Endothelial cell of umbilical vein (primary cell): ENCODE measurements at regions not wholly inside any gene's neighbourhood (a gene's known extent, or its start where the extent isn't known, plus 50 kb on each side); places are given as distances from the start of the nearest gene placed in this dataset.
A peak's percentile ranks its signal among the peaks of the same experiment; 100 is the strongest.

Source experiments
- BruUV-seq: library from RNA; stranded (reverse); fragments of 400-500 nt; replicated peaks from 2 replicates; lab custom pipeline; 2021; lab: Mats Ljungman, UMichigan
- CTCF ChIA-PET: fragments of 300-600, 350-600 bp; sonication (Branson Sonifier 250); formaldehyde crosslinking; loops from one replicate; lab custom pipeline; 2021; ENCODE audit warnings: antibody characterized with exemption, inconsistent platforms; lab: Charles Lee
- POLR2A ChIA-PET: fragments of 300-600, 350-600 bp; sonication (Branson Sonifier 250); formaldehyde crosslinking; loops from one replicate; lab custom pipeline; 2021; ENCODE audit warnings: antibody characterized with exemption, inconsistent platforms; lab: Charles Lee
- DNase-seq: peaks from one replicate; pipeline ENCODE4 v3.0.0-alpha.2; 2011; ENCODE audit warnings: low read depth, low spot score
- FAIRE-seq: peaks from 2 replicates; lab custom pipeline; 2011; peaks lifted over from hg19 to GRCh38; lab: Jason Lieb, UNC
- H2AFZ ChIP-seq: 2 replicates; pipeline ENCODE4 v1.6.0; 2012; ENCODE audit warnings: low read depth, low read length, control low read depth, inconsistent platforms
- H3K27ac ChIP-seq: 2 replicates; pipeline ENCODE4 v1.5.1; 2011; ENCODE audit warnings: low read depth, mild to moderate bottlenecking, control low read depth, low read length, moderate library complexity; ENCODE audit not compliant: insufficient read depth
- H3K27me3 ChIP-seq, 2 experiments: 2 replicates each; pipeline versions ENCODE4 v1.6.0 to v1.6.1; 2011; ENCODE audit warnings: low read length in 2 of 2, mixed read lengths in 1 of 2; ENCODE audit not compliant: control insufficient read depth in 2 of 2, insufficient read depth in 2 of 2
- H3K36me3 ChIP-seq, 2 experiments: 2 replicates in 1 of 2; 3 replicates in 1 of 2; pipeline ENCODE4 v1.5.1; 2011; ENCODE audit warnings: low read length in 2 of 2, mild to moderate bottlenecking in 1 of 2, moderate library complexity in 1 of 2; ENCODE audit not compliant: control insufficient read depth in 2 of 2, insufficient read depth in 2 of 2; ENCODE audit errors: extremely low read depth in 1 of 2
- H3K4me1 ChIP-seq: 3 replicates; pipeline ENCODE4 v1.5.1; 2011; ENCODE audit warnings: mild to moderate bottlenecking, low read length; ENCODE audit not compliant: control insufficient read depth, insufficient read depth; ENCODE audit errors: extremely low read depth
- H3K4me2 ChIP-seq: 2 replicates; pipeline ENCODE4 v1.6.1; 2011; ENCODE audit warnings: low read length, control low read depth, mixed read lengths; ENCODE audit not compliant: insufficient read depth
- H3K4me3 ChIP-seq, 3 experiments: fragments of 200-600 bp in 1 of 3; sonication (generic), shearing (Covaris generic) in 1 of 3; replicated peaks in 1 of 3; 2 replicates each; pipeline ENCODE4 v1.5.1; 2011 to 2016; ENCODE audit warnings: control low read depth in 3 of 3, low read length in 3 of 3, mild to moderate bottlenecking in 2 of 3, inconsistent platforms in 1 of 3, low read depth in 1 of 3, moderate library complexity in 1 of 3; ENCODE audit not compliant: insufficient read depth in 1 of 3
- H3K79me2 ChIP-seq: 2 replicates; pipeline ENCODE4 v1.6.0; 2012; ENCODE audit warnings: low read length, inconsistent platforms; ENCODE audit not compliant: control insufficient read depth, insufficient read depth
- H3K9ac ChIP-seq: replicated peaks from 2 replicates; pipeline ENCODE3; 2011; ENCODE audit warnings: low read length, control low read depth; ENCODE audit not compliant: insufficient read depth; ENCODE audit errors: extremely low read depth
- H3K9me1 ChIP-seq: replicated peaks from 3 replicates; pipeline ENCODE4 v1.6.0; 2011; ENCODE audit warnings: mild to moderate bottlenecking, low read length; ENCODE audit not compliant: control insufficient read depth, insufficient read depth; ENCODE audit errors: extremely low read depth
- H3K9me3 ChIP-seq: replicated peaks from 2 replicates; pipeline ENCODE4 v1.5.1; 2012; ENCODE audit warnings: low read length, inconsistent platforms; ENCODE audit not compliant: control insufficient read depth, insufficient read depth
- H4K20me1 ChIP-seq: replicated peaks from 2 replicates; pipeline ENCODE3; 2011; ENCODE audit warnings: mild to moderate bottlenecking, low read length; ENCODE audit not compliant: control insufficient read depth, insufficient read depth; ENCODE audit errors: extremely low read depth
- EZH2 ChIP-seq: IDR thresholded peaks from 2 replicates; pipeline ENCODE4 v1.6.1; 2012; ENCODE audit warnings: borderline replicate concordance, low read depth, mild to moderate bottlenecking, moderate library complexity, low read length, inconsistent platforms; ENCODE audit not compliant: severe bottlenecking
- FOS ChIP-seq: IDR thresholded peaks from 2 replicates; pipeline ENCODE4 v1.6.1; 2011; ENCODE audit warnings: mild to moderate bottlenecking, low read length, moderate library complexity, borderline replicate concordance; ENCODE audit not compliant: insufficient read depth
- GATA2 ChIP-seq: IDR thresholded peaks from 2 replicates; pipeline ENCODE4 v1.7.0; 2011; ENCODE audit warnings: low read depth, mild to moderate bottlenecking, moderate library complexity, mixed read lengths, low read length; ENCODE audit not compliant: insufficient read length, insufficient read depth
- JUN ChIP-seq: IDR thresholded peaks from 2 replicates; pipeline ENCODE4 v1.6.1; 2011; ENCODE audit warnings: borderline replicate concordance, low read depth; ENCODE audit not compliant: insufficient read length, insufficient read depth
- MYC ChIP-seq: IDR thresholded peaks from one replicate; pipeline ENCODE4 v1.6.1; 2011; ENCODE audit warnings: mild to moderate bottlenecking, low read depth, low read length
- POLR2A ChIP-seq: IDR thresholded peaks from 2 replicates; pipeline ENCODE4 v1.6.1; 2012; ENCODE audit warnings: low read depth, mild to moderate bottlenecking, control low read depth, low read length
- POLR2AphosphoS5 ChIP-seq: IDR thresholded peaks from 2 replicates; pipeline ENCODE4 v1.6.1; 2012; ENCODE audit warnings: low read depth, mild to moderate bottlenecking, control low read depth, low read length, moderate library complexity; ENCODE audit not compliant: insufficient read depth
- dilution Hi-C: fragments of 300-500 bp; cut with MboI; formaldehyde crosslinking; loops from one replicate; pipeline ENCODE4 v1.15.0; 2019; ENCODE audit warnings: low sequenced_read_pairs; ENCODE audit not compliant: extremely low pct_ligation_motif_present
- intact Hi-C: fragments of 100-400 bp; cut with micrococcal nuclease; formaldehyde crosslinking; loops from one replicate; pipeline ENCODE4 v1.10.0; 2022
- TF ChIP-seq, protein P1 (sequence below): IDR thresholded peaks from 2 replicates; pipeline ENCODE4 v1.6.1; 2011; ENCODE audit not compliant: insufficient read depth, insufficient read length
- TF ChIP-seq, protein P2 (sequence below), 2 donors: IDR thresholded peaks; 1 replicate in 1 of 2; 2 replicates in 1 of 2; pipeline ENCODE4 v1.5.1; 2011; ENCODE audit warnings: low read length in 2 of 2, mild to moderate bottlenecking in 2 of 2, moderate library complexity in 2 of 2, control low read depth in 1 of 2, inconsistent platforms in 1 of 2, low read depth in 1 of 2; ENCODE audit not compliant: insufficient read depth in 1 of 2; ENCODE audit errors: extremely low read depth in 1 of 2

DNA sequence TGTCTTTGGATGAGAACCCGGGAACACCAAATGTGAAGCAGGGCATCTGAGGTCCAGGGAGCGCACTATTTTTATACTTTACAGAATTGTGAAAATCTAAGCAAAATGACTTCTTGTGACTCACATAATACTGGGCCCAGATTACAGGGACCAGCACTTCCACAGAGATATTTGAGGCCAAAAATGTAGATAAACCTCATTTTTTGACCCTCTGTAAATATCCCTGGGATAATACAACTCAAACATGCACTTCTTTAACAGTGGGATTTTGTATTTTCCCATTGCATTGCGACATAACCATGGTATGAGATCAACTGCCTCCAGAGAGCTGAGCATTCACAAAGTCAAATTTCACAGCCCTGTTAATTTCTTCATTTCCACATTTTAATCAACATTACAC lies 289.4 kb upstream of the ADGRL4 start:
- intact Hi-C loops (no loop called here), dilution Hi-C loops (no loop called here)
- TF ChIP-seq, protein P1, sequence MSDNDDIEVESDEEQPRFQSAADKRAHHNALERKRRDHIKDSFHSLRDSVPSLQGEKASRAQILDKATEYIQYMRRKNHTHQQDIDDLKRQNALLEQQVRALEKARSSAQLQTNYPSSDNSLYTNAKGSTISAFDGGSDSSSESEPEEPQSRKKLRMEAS: no peak
- peaks cover 9% of the 10 kb centered on the region for H3K4me1 ChIP-seq
- H4K20me1 ChIP-seq: no peaks in the 10 kb centered on the region
- POLR2A ChIA-PET: no interaction called here
- CTCF ChIA-PET: no interaction called here
- no peak overlapping the region for H3K4me2 ChIP-seq
- H3K27ac ChIP-seq: no peak overlapping the region
- H3K9me3 ChIP-seq: no peaks in the 10 kb centered on the region
- no peak for FAIRE-seq
- no peaks in the 10 kb centered on the region for H3K79me2 ChIP-seq
- H3K36me3 ChIP-seq: no peaks in the 10 kb centered on the region
- H2AFZ ChIP-seq: no peak overlapping the region
- no peak for DNase-seq
- BruUV-seq: no TSS peak
- H3K9me1 ChIP-seq: no peaks in the 10 kb centered on the region
- no peak overlapping the region for H3K4me3 ChIP-seq
- no peak overlapping the region for H3K9ac ChIP-seq
- H3K27me3 ChIP-seq: no peaks in the 10 kb centered on the region

DNA sequence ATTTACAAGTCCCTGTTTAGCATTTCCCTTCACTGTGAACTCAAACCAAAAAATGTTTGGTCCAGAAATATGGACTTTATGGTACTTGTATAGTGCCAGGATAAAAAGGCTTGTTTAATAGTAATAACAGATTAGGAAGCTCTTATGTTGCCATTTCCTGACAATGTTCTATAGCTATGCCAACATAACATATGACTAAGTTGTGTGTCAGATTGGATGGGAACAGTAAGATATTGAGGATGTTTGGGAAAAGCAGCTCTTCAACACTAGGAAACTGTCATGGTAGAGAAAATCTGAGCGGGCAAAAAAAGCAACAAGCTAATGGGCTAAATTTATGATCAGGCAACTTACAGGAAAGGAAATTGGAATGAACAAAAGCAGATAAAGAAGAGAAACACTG lies 287.1 kb upstream of the ADGRL4 start:
- H3K79me2 ChIP-seq: no peaks in the 10 kb centered on the region
- peak overlapping the region; percentile 9 for H3K4me2 ChIP-seq
- H2AFZ ChIP-seq: peak overlapping the region; percentile 64
- no peaks in the 10 kb centered on the region for H4K20me1 ChIP-seq
- no peak overlapping the region for H3K4me3 ChIP-seq
- no TSS peak for BruUV-seq
- dilution Hi-C loops: no loop called here
- no peaks in the 10 kb centered on the region for H3K9me3 ChIP-seq
- TF ChIP-seq, protein P1: no peak
- TF ChIP-seq FOS (peak; percentile 75), POLR2AphosphoS5 (no peak), JUN (peak; percentile 63), MYC (no peak), GATA2 (no peak), EZH2 (no peak), POLR2A (no peak)
- TF ChIP-seq, protein P2, sequence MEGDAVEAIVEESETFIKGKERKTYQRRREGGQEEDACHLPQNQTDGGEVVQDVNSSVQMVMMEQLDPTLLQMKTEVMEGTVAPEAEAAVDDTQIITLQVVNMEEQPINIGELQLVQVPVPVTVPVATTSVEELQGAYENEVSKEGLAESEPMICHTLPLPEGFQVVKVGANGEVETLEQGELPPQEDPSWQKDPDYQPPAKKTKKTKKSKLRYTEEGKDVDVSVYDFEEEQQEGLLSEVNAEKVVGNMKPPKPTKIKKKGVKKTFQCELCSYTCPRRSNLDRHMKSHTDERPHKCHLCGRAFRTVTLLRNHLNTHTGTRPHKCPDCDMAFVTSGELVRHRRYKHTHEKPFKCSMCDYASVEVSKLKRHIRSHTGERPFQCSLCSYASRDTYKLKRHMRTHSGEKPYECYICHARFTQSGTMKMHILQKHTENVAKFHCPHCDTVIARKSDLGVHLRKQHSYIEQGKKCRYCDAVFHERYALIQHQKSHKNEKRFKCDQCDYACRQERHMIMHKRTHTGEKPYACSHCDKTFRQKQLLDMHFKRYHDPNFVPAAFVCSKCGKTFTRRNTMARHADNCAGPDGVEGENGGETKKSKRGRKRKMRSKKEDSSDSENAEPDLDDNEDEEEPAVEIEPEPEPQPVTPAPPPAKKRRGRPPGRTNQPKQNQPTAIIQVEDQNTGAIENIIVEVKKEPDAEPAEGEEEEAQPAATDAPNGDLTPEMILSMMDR (IDR thresholded peaks at IDR 0.05; ENCODE audit: extremely low read depth in 1 of 2, insufficient read depth in 1 of 2, low read depth in 1 of 2, low read length in 2 of 2): no peak
- H3K27me3 ChIP-seq: no peaks in the 10 kb centered on the region
- DNase-seq (peak; percentile 82), FAIRE-seq (peak; percentile 52)
- peak overlapping the region; percentile 1 for H3K27ac ChIP-seq
- CTCF ChIA-PET: interaction anchor here (1.1 to 2.1 kb wide), 5 partner anchors 13 to 203 kb away, joined by 3 to 4 read pairs (median 4); no protein-coding TSS in a partner anchor
- peaks cover 9% of the 10 kb centered on the region for H3K4me1 ChIP-seq
- no peaks in the 10 kb centered on the region for H3K9me1 ChIP-seq
- POLR2A ChIA-PET: no interaction called here
- H3K9ac ChIP-seq: no peak overlapping the region
- H3K36me3 ChIP-seq: no peaks in the 10 kb centered on the region
- intact Hi-C loops: no loop called here
